ENCODE measurements at regions not wholly inside any gene's neighbourhood (a gene's known extent, or its start where the extent isn't known, plus 50 kb on each side); places are given as distances from the start of the nearest gene placed in this dataset.
A peak's percentile ranks its signal among the peaks of the same experiment; 100 is the strongest.

GRCh38 chr3:31246293-31247062 lies 286.2 kb upstream of the STT3B start:
- no peaks in the 10 kb centered on the region for H3K9me3 Mint-ChIP-seq
- H3K27me3 ChIP-seq (ENCODE audit: insufficient read depth), result no peaks in the 10 kb centered on the region
- H3K79me2 ChIP-seq (replicated peaks; ENCODE audit: insufficient read depth), result no peaks in the 10 kb centered on the region
- no peaks in the 10 kb centered on the region for H3K36me3 ChIP-seq (ENCODE audit: insufficient read depth)
- H3K4me1 Mint-ChIP-seq, result peaks cover 21% of the 10 kb centered on the region
- H3K27me3 Mint-ChIP-seq (ENCODE audit: insufficient read depth, low read depth, poor library complexity), result no peaks in the 10 kb centered on the region
- DNase-seq (ENCODE audit: low spot score), result no peak
- H3K4me2 ChIP-seq, result no peak overlapping the region
- peaks cover 9% of the 10 kb centered on the region for H3K4me1 ChIP-seq (ENCODE audit: insufficient read depth)
- H3K4me3 ChIP-seq, result no peak overlapping the region
- peak overlapping the region; percentile 93 for H2AFZ ChIP-seq
- no peaks in the 10 kb centered on the region for H4K20me1 ChIP-seq (replicated peaks; ENCODE audit: insufficient read depth)
- no peak overlapping the region for H3K27ac Mint-ChIP-seq
- no peak for ATAC-seq
- no peaks in the 10 kb centered on the region for H3K36me3 Mint-ChIP-seq (ENCODE audit: low read depth)
- peaks cover 7% of the 10 kb centered on the region; the same call in 1 of the 2 replicates for H3K9me2 ChIP-seq (ENCODE audit: insufficient read depth)
- TF ChIP-seq REST (IDR thresholded peaks at IDR 0.05; ENCODE audit: unreplicated experiment) (no peak), CREB1 (CRISPR knock-in tag; IDR thresholded peaks at IDR 0.05; ENCODE audit: low read depth) (no peak), ETS1 (IDR thresholded peaks at IDR 0.05) (no peak), ZNF114 (CRISPR knock-in tag; IDR thresholded peaks at IDR 0.05) (no peak), JUNB (IDR thresholded peaks at IDR 0.05; ENCODE audit: unreplicated experiment) (no peak), ZNF462 (CRISPR knock-in tag; IDR thresholded peaks at IDR 0.05) (no peak), ZNF331 (CRISPR knock-in tag; IDR thresholded peaks at IDR 0.05; ENCODE audit: low read depth) (no peak), STAT1 (IDR thresholded peaks at IDR 0.05; ENCODE audit: unreplicated experiment) (no peak), EZH2 (IDR thresholded peaks at IDR 0.05; ENCODE audit: low read depth, unreplicated experiment) (no peak), POLR2AphosphoS5 (IDR thresholded peaks at IDR 0.05; ENCODE audit: low read depth) (no peak), CTCF (conservative IDR thresholded peaks at IDR 0.05; ENCODE audit: low read depth in 2 of 2) (no peak), EZH2phosphoT487 (IDR thresholded peaks at IDR 0.05; ENCODE audit: unreplicated experiment) (no peak)
- no peak overlapping the region for H3K27ac ChIP-seq (ENCODE audit: low read depth)
- no peak overlapping the region for H3K4me3 Mint-ChIP-seq
- no peaks in the 10 kb centered on the region for H3F3A ChIP-seq (replicated peaks; ENCODE audit: low read depth)
